HG02678 (cell line): ENCODE measurements at regions not wholly inside any gene's neighbourhood (a gene's known extent, or its start where the extent isn't known, plus 50 kb on each side); places are given as distances from the start of the nearest gene placed in this dataset.

Experiments used
- ATAC-seq: cut with Tn5 transposase; IDR thresholded peaks from one replicate; pipeline ENCODE4 v1.9.1; 2021; ENCODE audit warnings: mild to moderate bottlenecking, moderate library complexity; ENCODE audit not compliant: unreplicated experiment

GRCh38 chr4:18844726-18845125, 823.2 kb upstream of the LCORL start:
- no peak for ATAC-seq

DNA sequence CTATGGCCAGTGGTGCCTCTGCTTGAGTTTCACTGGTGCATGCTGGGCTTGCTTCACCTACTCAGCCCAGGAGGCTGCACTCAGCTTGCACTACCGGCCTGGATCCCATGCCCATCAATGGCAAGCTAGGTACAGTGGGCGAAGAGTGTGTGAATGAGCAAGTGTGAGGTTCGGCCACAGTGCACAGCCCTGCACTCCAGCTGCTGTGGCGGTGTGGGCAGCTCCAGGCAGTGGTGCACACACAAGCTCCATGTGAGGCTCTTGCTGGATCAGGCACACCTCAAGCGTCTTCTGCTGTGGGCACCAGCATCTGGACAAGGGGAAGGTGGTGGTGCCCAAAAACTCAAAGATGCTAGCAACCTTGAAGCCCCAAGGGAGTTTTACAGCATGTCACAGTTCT, 820.9 kb upstream of the LCORL start:
- ATAC-seq, result no peak

GRCh38 chr4:18840481-18840880, 818.9 kb upstream of the LCORL start:
- no peak for ATAC-seq

GRCh38 chr4:18816228-18816895, 794.8 kb upstream of the LCORL start:
- ATAC-seq, result no peak

GRCh38 chr4:18815779-18816173, 794.2 kb upstream of the LCORL start:
- ATAC-seq, result no peak

GRCh38 chr4:18815081-18815778, 793.7 kb upstream of the LCORL start:
- ATAC-seq, result no peak

DNA sequence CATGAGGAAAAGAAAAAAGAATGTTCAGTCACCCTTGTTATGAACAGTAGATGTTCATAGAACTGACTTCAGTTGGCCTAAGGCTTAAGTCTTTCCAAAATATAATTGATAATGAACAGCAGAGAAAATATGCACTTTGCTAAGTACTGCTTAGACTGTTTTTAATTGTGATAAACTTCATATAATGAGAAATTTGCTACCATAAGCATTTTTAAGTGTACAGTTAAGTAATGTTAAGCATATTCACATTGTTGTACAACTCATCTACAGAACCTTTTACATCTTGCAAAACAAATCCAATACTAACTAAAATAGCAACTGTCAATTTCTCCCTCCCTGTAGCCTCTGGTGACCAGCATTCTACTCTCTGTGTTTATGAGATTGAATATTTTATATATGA, 792.2 kb upstream of the LCORL start:
- ATAC-seq, result no peak

- ATAC-seq, result no peak
Observed at GRCh38 chr4:18813055-18813454, 791.5 kb upstream of the LCORL start.

- ATAC-seq, result no peak
Observed at GRCh38 chr4:18803781-18804180, 782.2 kb upstream of the LCORL start.

GRCh38 chr4:18798123-18798522, 776.6 kb upstream of the LCORL start:
- ATAC-seq, result no peak

DNA sequence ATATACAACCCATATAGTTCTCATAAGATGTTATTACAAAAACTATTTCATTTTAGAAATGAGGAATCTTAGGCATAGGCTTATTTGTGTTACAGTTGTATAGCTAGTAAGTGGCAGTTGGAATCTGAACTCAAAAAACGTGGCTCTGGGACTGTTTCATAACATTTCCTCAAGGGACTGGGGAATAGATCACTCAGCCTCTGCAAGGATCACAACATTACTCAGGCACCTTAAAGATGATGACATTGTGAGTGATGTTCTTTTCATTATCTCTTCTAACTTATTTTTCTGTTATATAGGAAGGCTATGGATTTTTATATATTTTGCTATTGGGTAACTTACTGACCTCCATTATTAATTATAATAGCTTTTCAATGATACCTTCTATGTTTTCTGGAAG, 774.2 kb upstream of the LCORL start:
- ATAC-seq, result no peak

- no peak for ATAC-seq
Observed at GRCh38 chr4:18777190-18777930, 755.8 kb upstream of the LCORL start.

- no peak for ATAC-seq
Observed at GRCh38 chr4:18767921-18768320, 746.4 kb upstream of the LCORL start.

DNA sequence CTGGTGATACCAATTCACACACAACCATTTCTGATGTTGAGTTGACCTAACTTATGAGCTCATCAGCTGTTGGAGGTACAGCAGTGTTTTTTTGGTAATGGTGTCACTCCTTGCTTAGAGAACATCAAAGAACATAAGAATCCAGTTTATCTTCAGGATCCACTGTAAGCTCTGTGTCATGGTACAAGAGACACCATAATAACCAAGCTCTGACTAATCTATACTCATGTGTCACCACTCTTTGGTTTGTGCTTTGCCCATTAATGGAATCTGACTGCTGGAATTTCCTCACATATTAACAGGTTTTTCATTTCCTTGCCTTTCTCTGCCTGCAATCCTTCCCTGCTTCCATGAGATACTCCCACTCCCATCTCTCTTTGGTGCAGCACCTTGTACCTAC, 735.1 kb upstream of the LCORL start:
- ATAC-seq, result no peak

- no peak for ATAC-seq
Observed at GRCh38 chr4:18754180-18754579, 732.6 kb upstream of the LCORL start.

GRCh38 chr4:18751083-18751482, 729.5 kb upstream of the LCORL start:
- no peak for ATAC-seq

- no peak for ATAC-seq
Observed at GRCh38 chr4:18749391-18749790, 727.8 kb upstream of the LCORL start.

DNA sequence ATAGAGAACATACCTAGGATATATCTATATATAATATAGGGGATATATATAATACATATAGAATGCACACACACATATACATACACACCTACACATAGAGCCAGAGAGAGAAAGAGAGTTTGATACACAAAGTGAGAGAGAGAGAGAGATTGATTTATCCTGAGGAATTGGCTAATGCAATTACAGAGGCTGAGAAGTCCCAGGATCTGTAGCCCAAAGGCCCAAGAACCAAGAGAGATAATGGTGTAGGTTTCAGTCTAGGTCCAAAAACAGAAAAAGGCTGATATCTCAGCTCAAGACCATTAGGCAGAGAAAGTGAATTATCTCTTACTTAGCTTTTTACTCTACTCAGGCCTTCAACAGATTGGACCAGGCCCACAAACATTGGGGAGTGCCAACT, 715.0 kb upstream of the LCORL start:
- ATAC-seq, result no peak

- no peak for ATAC-seq
Observed at GRCh38 chr4:18735740-18736268, 714.2 kb upstream of the LCORL start.

- ATAC-seq, result no peak
Observed at GRCh38 chr4:18734405-18734804, 712.9 kb upstream of the LCORL start.

DNA sequence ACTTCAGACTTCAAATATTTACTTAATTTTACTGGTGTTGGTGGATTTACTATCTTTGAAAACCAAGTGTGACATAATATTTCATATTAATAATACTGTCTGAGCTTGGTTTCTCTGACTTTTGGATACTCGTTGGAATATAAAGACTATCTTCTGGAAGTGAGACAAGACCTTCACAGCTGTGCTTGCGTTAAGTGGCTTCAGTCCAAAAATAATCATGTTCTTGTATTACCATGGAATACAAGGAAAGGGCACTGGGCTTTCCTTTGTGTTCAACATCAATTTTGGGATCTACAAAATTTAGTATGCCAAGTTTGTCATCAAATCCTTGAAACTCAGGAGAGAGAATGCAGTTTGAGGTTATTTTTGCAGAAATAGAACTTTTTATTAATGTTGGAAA, 712.4 kb upstream of the LCORL start:
- no peak for ATAC-seq

GRCh38 chr4:18722748-18723191, 701.2 kb upstream of the LCORL start:
- no peak for ATAC-seq
